ENCODE measurements at regions not wholly inside any gene's neighbourhood (a gene's known extent, or its start where the extent isn't known, plus 50 kb on each side); places are given as distances from the start of the nearest gene placed in this dataset.

- no peak for TF ChIP-seq POLR2AphosphoS5 (IDR thresholded peaks at IDR 0.05)
- TF ChIP-seq CTCF (IDR thresholded peaks at IDR 0.05), result no peak
Observed at GRCh38 chr14:51354846-51355245, 114.8 kb downstream of the TMX1 start.

Measured in sigmoid colon (tissue), 4 donors.